CD4-positive, alpha-beta T cell treated with Interferon alpha-2 for 1 hour (primary cell): ENCODE measurements at regions not wholly inside any gene's neighbourhood (a gene's known extent, or its start where the extent isn't known, plus 50 kb on each side); places are given as distances from the start of the nearest gene placed in this dataset.

Experiments used
- DNase-seq, 2 donors: peaks; one replicate each; pipeline ENCODE4 v3.0.0-alpha.2; 2020 to 2022

- no peak for DNase-seq
Measured at GRCh38 chr2:60292242-60292641, 261.2 kb downstream of the BCL11A start.

- no peak for DNase-seq
Measured at GRCh38 chr2:60290509-60290908, 262.9 kb downstream of the BCL11A start.

GRCh38 chr2:60285626-60286316 lies 267.7 kb downstream of the BCL11A start:
- DNase-seq = no peak

- no peak for DNase-seq
Measured at GRCh38 chr2:60283626-60284025, 269.8 kb downstream of the BCL11A start.

GRCh38 chr2:60282886-60283285 lies 270.6 kb downstream of the BCL11A start:
- no peak for DNase-seq

GRCh38 chr2:60281730-60282129 lies 271.7 kb downstream of the BCL11A start:
- no peak for DNase-seq

GRCh38 chr2:60280238-60280637 lies 273.2 kb downstream of the BCL11A start:
- no peak for DNase-seq

GRCh38 chr2:60278906-60279305 lies 274.5 kb downstream of the BCL11A start:
- DNase-seq = no peak

- DNase-seq = no peak
Measured at GRCh38 chr2:60275958-60276357, 277.5 kb downstream of the BCL11A start.

GRCh38 chr2:60273836-60274235 lies 279.6 kb downstream of the BCL11A start:
- DNase-seq = no peak

- no peak for DNase-seq
Measured at GRCh38 chr2:60271713-60272112, 281.7 kb downstream of the BCL11A start.

- DNase-seq = no peak
Measured at GRCh38 chr2:60271131-60271530, 282.3 kb downstream of the BCL11A start.

GRCh38 chr2:60268661-60269060 lies 284.8 kb downstream of the BCL11A start:
- DNase-seq = no peak

GRCh38 chr2:60268032-60268431 lies 285.4 kb downstream of the BCL11A start:
- no peak for DNase-seq

- no peak for DNase-seq
Measured at GRCh38 chr2:60267122-60267521, 286.3 kb downstream of the BCL11A start.

- DNase-seq = no peak
Measured at GRCh38 chr2:60262178-60262577, 291.3 kb downstream of the BCL11A start.

- no peak for DNase-seq
Measured at GRCh38 chr2:60260639-60261296, 292.7 kb downstream of the BCL11A start.

GRCh38 chr2:60259781-60260180 lies 293.7 kb downstream of the BCL11A start:
- no peak for DNase-seq

- no peak for DNase-seq
Measured at GRCh38 chr2:60252581-60253150, 300.8 kb downstream of the BCL11A start.

GRCh38 chr2:60251247-60251646 lies 302.2 kb downstream of the BCL11A start:
- no peak for DNase-seq

GRCh38 chr2:60249879-60250278 lies 303.6 kb downstream of the BCL11A start:
- no peak for DNase-seq

GRCh38 chr2:60247471-60247870 lies 306.0 kb downstream of the BCL11A start:
- no peak for DNase-seq

- DNase-seq = no peak
Measured at GRCh38 chr2:60246583-60246982, 306.9 kb downstream of the BCL11A start.

GRCh38 chr2:60234274-60234986 lies 319.0 kb downstream of the BCL11A start:
- DNase-seq = no peak
